ENCODE measurements at regions not wholly inside any gene's neighbourhood (a gene's known extent, or its start where the extent isn't known, plus 50 kb on each side); places are given as distances from the start of the nearest gene placed in this dataset.

DNA sequence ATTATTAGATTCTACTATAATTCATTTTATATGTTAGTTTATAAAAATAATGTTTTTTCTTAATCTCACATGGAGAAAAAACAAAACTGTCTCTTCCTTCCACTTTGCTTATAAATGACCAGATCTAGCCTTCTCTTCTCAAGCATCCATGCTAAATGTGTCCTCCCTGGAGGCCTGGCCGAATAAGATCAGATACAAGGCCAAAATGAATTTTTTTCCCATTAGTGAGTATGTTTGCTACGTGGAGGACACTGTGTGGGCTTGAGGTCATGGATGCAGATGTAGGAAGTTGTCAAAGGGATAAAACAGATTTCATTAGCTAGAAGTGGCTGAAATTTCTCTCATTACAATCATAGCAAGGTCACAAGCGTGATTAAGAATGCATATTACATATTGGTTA lies 1244.9 kb upstream of the SEL1L start:
- no peaks in the 10 kb centered on the region for H3K27me3 ChIP-seq (ENCODE audit: insufficient read depth, low read depth)
- no peak overlapping the region for H3K27ac ChIP-seq
- H3K36me3 ChIP-seq (ENCODE audit: insufficient read depth) = no peaks in the 10 kb centered on the region
- H3K4me2 ChIP-seq = no peak overlapping the region
- TF ChIP-seq, protein P1, sequence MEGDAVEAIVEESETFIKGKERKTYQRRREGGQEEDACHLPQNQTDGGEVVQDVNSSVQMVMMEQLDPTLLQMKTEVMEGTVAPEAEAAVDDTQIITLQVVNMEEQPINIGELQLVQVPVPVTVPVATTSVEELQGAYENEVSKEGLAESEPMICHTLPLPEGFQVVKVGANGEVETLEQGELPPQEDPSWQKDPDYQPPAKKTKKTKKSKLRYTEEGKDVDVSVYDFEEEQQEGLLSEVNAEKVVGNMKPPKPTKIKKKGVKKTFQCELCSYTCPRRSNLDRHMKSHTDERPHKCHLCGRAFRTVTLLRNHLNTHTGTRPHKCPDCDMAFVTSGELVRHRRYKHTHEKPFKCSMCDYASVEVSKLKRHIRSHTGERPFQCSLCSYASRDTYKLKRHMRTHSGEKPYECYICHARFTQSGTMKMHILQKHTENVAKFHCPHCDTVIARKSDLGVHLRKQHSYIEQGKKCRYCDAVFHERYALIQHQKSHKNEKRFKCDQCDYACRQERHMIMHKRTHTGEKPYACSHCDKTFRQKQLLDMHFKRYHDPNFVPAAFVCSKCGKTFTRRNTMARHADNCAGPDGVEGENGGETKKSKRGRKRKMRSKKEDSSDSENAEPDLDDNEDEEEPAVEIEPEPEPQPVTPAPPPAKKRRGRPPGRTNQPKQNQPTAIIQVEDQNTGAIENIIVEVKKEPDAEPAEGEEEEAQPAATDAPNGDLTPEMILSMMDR (conservative IDR thresholded peaks at IDR 0.05; ENCODE audit: low read depth, low read length) = no peak
- no peaks in the 10 kb centered on the region for H3K79me2 ChIP-seq (ENCODE audit: insufficient read depth, low read depth)
- H3K4me1 ChIP-seq (ENCODE audit: low read depth, poor library complexity, severe bottlenecking) = no peaks in the 10 kb centered on the region
- H2AFZ ChIP-seq (ENCODE audit: low read depth) = no peak overlapping the region
- no peak overlapping the region for H3K9ac ChIP-seq
- no peaks in the 10 kb centered on the region for H4K20me1 ChIP-seq (ENCODE audit: insufficient read depth)
- no peak overlapping the region for H3K4me3 ChIP-seq (IDR thresholded peaks at IDR 0.05; ENCODE audit: insufficient read depth, low read depth, low read length)

DNA sequence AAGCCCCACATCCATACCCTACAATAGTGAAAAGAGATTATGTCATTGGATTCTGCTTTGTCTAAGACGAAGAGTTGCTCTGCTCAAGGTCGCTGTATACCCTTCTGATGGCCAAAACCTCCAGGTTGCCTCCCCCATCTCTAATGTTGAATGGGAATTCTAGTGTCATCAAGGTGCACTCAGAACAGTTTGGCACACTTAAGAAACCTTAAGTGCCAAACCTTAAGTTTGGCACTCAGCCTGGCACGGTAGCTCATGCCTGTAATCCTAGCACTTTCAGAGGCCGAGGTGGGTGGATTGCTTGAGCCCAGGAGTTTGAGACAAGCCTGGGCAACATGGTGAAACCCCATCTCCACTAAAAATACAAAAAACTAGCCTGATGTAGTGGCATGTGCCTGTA lies 1245.6 kb upstream of the SEL1L start:
- Histone ChIP-seq H3K27me3 (ENCODE audit: insufficient read depth, low read depth) (no peaks in the 10 kb centered on the region), H3K27ac (no peak overlapping the region), H4K20me1 (ENCODE audit: insufficient read depth) (no peaks in the 10 kb centered on the region), H3K4me2 (no peak overlapping the region), H2AFZ (ENCODE audit: low read depth) (no peak overlapping the region), H3K4me1 (ENCODE audit: low read depth, poor library complexity, severe bottlenecking) (no peaks in the 10 kb centered on the region), H3K4me3 (IDR thresholded peaks at IDR 0.05; ENCODE audit: insufficient read depth, low read depth, low read length) (no peak overlapping the region), H3K79me2 (ENCODE audit: insufficient read depth, low read depth) (no peaks in the 10 kb centered on the region), H3K36me3 (ENCODE audit: insufficient read depth) (no peaks in the 10 kb centered on the region), H3K9ac (no peak overlapping the region)
- TF ChIP-seq, protein P1 (conservative IDR thresholded peaks at IDR 0.05; ENCODE audit: low read depth, low read length) = no peak

DNA sequence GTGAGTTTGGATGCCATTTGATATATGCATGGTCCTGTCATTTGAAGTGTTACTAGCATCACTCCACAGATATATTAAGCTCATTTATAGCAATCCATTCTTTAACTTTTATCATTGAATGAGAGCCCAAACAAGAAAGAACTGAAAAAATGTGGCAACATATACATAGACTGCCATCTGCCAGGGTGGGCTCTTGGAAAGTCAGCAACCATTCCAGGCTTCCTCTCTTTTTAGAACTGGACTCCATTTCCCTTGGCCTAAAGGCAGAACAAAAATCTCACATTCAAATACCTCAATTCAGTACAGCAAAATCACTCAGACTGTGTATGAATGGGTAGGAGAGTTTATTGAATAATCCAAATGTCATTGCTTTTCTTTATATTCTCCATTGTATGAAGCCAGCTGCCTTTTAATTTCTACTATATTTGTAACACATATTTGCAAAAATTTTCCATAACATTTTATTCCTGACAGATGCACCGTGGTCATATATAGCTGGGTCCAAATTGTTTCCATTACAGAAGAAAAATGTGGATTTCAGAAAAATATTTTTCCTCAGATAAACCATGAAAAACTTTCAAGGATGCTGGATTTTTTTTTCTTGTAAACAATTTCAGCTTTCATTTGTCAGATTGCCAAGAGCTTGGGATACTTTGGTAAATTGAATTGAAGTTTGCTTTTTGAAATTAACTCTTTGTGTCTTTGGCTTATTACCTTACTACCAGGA lies 1252.3 kb upstream of the SEL1L start:
- Histone ChIP-seq H4K20me1 (ENCODE audit: insufficient read depth) (no peaks in the 10 kb centered on the region), H3K36me3 (ENCODE audit: insufficient read depth) (no peaks in the 10 kb centered on the region), H2AFZ (ENCODE audit: low read depth) (no peak overlapping the region), H3K79me2 (ENCODE audit: insufficient read depth, low read depth) (no peaks in the 10 kb centered on the region), H3K9ac (no peak overlapping the region), H3K4me1 (ENCODE audit: low read depth, poor library complexity, severe bottlenecking) (no peaks in the 10 kb centered on the region), H3K27me3 (ENCODE audit: insufficient read depth, low read depth) (no peaks in the 10 kb centered on the region), H3K4me2 (no peak overlapping the region), H3K27ac (no peak overlapping the region), H3K4me3 (IDR thresholded peaks at IDR 0.05; ENCODE audit: insufficient read depth, low read depth, low read length) (no peak overlapping the region)
- TF ChIP-seq, protein P1 (conservative IDR thresholded peaks at IDR 0.05; ENCODE audit: low read depth, low read length) = no peak

DNA sequence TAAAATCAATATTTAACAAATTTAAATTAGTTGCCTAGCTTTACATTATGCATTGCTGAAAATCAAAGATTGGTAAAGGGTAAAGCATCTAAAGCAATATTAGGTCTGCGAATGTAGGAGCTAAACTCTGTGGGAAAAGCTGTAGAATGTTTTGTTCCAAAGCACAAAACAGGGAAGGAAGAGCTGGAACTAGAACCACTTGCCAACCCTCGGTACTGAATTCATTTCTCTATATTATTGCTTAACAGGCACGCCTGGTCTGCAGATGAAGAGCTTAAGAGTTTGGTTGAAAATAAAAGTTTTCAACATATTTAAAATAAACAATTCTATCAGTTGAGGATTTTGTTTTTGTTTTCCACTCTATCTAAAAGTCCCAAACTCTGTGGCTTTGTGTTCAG lies 1252.8 kb upstream of the SEL1L start:
- Histone ChIP-seq H2AFZ (ENCODE audit: low read depth) (no peak overlapping the region), H4K20me1 (ENCODE audit: insufficient read depth) (no peaks in the 10 kb centered on the region), H3K4me1 (ENCODE audit: low read depth, poor library complexity, severe bottlenecking) (no peaks in the 10 kb centered on the region), H3K36me3 (ENCODE audit: insufficient read depth) (no peaks in the 10 kb centered on the region), H3K9ac (no peak overlapping the region), H3K4me2 (no peak overlapping the region), H3K79me2 (ENCODE audit: insufficient read depth, low read depth) (no peaks in the 10 kb centered on the region), H3K4me3 (IDR thresholded peaks at IDR 0.05; ENCODE audit: insufficient read depth, low read depth, low read length) (no peak overlapping the region), H3K27me3 (ENCODE audit: insufficient read depth, low read depth) (no peaks in the 10 kb centered on the region), H3K27ac (no peak overlapping the region)
- TF ChIP-seq, protein P1 (conservative IDR thresholded peaks at IDR 0.05; ENCODE audit: low read depth, low read length) = no peak
